PC-9 (cell line): ENCODE measurements at regions not wholly inside any gene's neighbourhood (a gene's known extent, or its start where the extent isn't known, plus 50 kb on each side); places are given as distances from the start of the nearest gene placed in this dataset.

Experiments
- CTCF ChIP-seq: fragments of 200-600 bp; sonication (generic); conservative IDR thresholded peaks from 2 replicates; pipeline ENCODE4 v1.6.1; 2017; ENCODE audit warnings: mixed run types, antibody characterized with exemption, mild to moderate bottlenecking, moderate library complexity
- EZH2 ChIP-seq: fragments of 200-600 bp; sonication (generic); IDR thresholded peaks from 2 replicates; pipeline ENCODE4 v1.8.0; 2017; ENCODE audit warnings: antibody characterized with exemption, low read depth

- no peak for TF ChIP-seq CTCF
- no peak for TF ChIP-seq EZH2
Measured at GRCh38 chr11:81241672-81242275, 1491.9 kb downstream of the FAM181B start.
